SK-N-SH treated with all-trans-retinoic acid at 6 μM for 48 hours (cell line): ENCODE measurements at regions not wholly inside any gene's neighbourhood (a gene's known extent, or its start where the extent isn't known, plus 50 kb on each side); places are given as distances from the start of the nearest gene placed in this dataset.

ENCODE experiments used
- ATAC-seq: fragments of 200-7000 bp; cut with Tn5 transposase; 3 replicates; pipeline ENCODE4 v1.9.1; 2020; ENCODE audit warnings: mild to moderate bottlenecking, moderate library complexity
- ARNTL ChIP-seq: fragments of 450-650 bp; formaldehyde crosslinking; IDR thresholded peaks from 2 replicates; pipeline ENCODE4 v1.5.0; 2020; ENCODE audit warnings: low read depth, mild to moderate bottlenecking, moderate library complexity, borderline replicate concordance
- BACH2 ChIP-seq: fragments of 250-450 bp; sonication (Bioruptor Pico); IDR thresholded peaks from 2 replicates; pipeline ENCODE4 v1.9.0; 2021; ENCODE audit warnings: mild to moderate bottlenecking, borderline replicate concordance
- CSDC2 ChIP-seq: fragments of 250-450 bp; sonication (Bioruptor Pico); IDR thresholded peaks from 2 replicates; pipeline ENCODE4 v1.5.0; 2020; ENCODE audit warnings: mild to moderate bottlenecking, moderate library complexity
- ESRRG ChIP-seq: fragments of 250-450 bp; sonication (Bioruptor Pico); IDR thresholded peaks from 2 replicates; pipeline ENCODE4 v1.6.1; 2021; ENCODE audit warnings: mild to moderate bottlenecking
- ISL1 ChIP-seq: fragments of 250-450 bp; sonication (Bioruptor Pico); IDR thresholded peaks from 2 replicates; pipeline ENCODE4 v2.1.2; 2022; ENCODE audit warnings: mild to moderate bottlenecking, moderate library complexity
- OSR1 ChIP-seq: fragments of 250-450 bp; sonication (Bioruptor Pico); IDR thresholded peaks from 2 replicates; pipeline ENCODE4 v1.8.0; 2022; ENCODE audit warnings: moderate library complexity, mild to moderate bottlenecking, inconsistent platforms
- PPARA ChIP-seq: fragments of 250-450 bp; sonication (Bioruptor Pico); IDR thresholded peaks from 2 replicates; pipeline ENCODE4 v1.5.0; 2020; ENCODE audit warnings: mild to moderate bottlenecking, borderline replicate concordance
- RARB ChIP-seq: fragments of 250-450 bp; sonication (Bioruptor Pico); IDR thresholded peaks from 2 replicates; pipeline ENCODE4 v1.8.0; 2021; ENCODE audit warnings: mild to moderate bottlenecking, moderate library complexity
- SNAI2 ChIP-seq: fragments of 250-450 bp; sonication (Bioruptor Pico); IDR thresholded peaks from 2 replicates; pipeline ENCODE4 v1.5.0; 2020; ENCODE audit warnings: mild to moderate bottlenecking, moderate library complexity
- TCF4 ChIP-seq: fragments of 250-450 bp; sonication (Bioruptor Pico); IDR thresholded peaks from 2 replicates; pipeline ENCODE4 v1.8.0; 2021; ENCODE audit warnings: mild to moderate bottlenecking, moderate library complexity, borderline replicate concordance
- TOX ChIP-seq: fragments of 250-450 bp; sonication (Bioruptor Pico); IDR thresholded peaks from 2 replicates; pipeline ENCODE4 v1.8.0; 2021; ENCODE audit warnings: mild to moderate bottlenecking, moderate library complexity, borderline replicate concordance
- ZC3H10 ChIP-seq: fragments of 250-450 bp; sonication (Bioruptor Pico); IDR thresholded peaks from 2 replicates; pipeline ENCODE4 v1.5.1; 2021; ENCODE audit warnings: mild to moderate bottlenecking, moderate library complexity
- ZFP3 ChIP-seq: fragments of 250-450 bp; sonication (Bioruptor Pico); IDR thresholded peaks from 2 replicates; pipeline ENCODE4 v1.5.0; 2020; ENCODE audit warnings: mild to moderate bottlenecking, moderate library complexity
- ZNF565 ChIP-seq: fragments of 450-650 bp; formaldehyde crosslinking; conservative IDR thresholded peaks from 2 replicates; pipeline ENCODE4 v1.5.0; 2020; ENCODE audit warnings: low read depth, mild to moderate bottlenecking, moderate library complexity
- ZNF70 ChIP-seq: fragments of 450-650 bp; formaldehyde crosslinking; IDR thresholded peaks from 2 replicates; pipeline ENCODE4 v1.5.0; 2020; ENCODE audit warnings: mild to moderate bottlenecking, moderate library complexity
- ZNF8 ChIP-seq: fragments of 450-650 bp; formaldehyde crosslinking; IDR thresholded peaks from 2 replicates; pipeline ENCODE4 v1.5.0; 2020; ENCODE audit warnings: mild to moderate bottlenecking, moderate library complexity
- TF ChIP-seq, protein P1 (sequence below): fragments of 250-450 bp; sonication (Bioruptor Pico); IDR thresholded peaks from 2 replicates; pipeline ENCODE4 v1.5.0; 2020; ENCODE audit warnings: mild to moderate bottlenecking, moderate library complexity
- TF ChIP-seq, protein P2 (sequence below): fragments of 250-450 bp; sonication (Bioruptor Pico); IDR thresholded peaks from 2 replicates; pipeline ENCODE4 v1.8.0; 2021; ENCODE audit warnings: low read depth, mild to moderate bottlenecking, moderate library complexity, borderline replicate concordance
- TF ChIP-seq, protein P3 (sequence below): fragments of 250-450 bp; sonication (Bioruptor Pico); IDR thresholded peaks from 2 replicates; pipeline ENCODE4 v1.5.1; 2021; ENCODE audit warnings: mild to moderate bottlenecking, moderate library complexity
- TF ChIP-seq, protein P4 (sequence below): fragments of 250-450 bp; sonication (Bioruptor Pico); IDR thresholded peaks from 2 replicates; pipeline ENCODE4 v1.8.0; 2020; ENCODE audit warnings: mild to moderate bottlenecking, moderate library complexity, borderline replicate concordance
- TF ChIP-seq, protein P5 (sequence below): fragments of 250-450 bp; sonication (Bioruptor Pico); IDR thresholded peaks from 2 replicates; pipeline ENCODE4 v1.5.1; 2020; ENCODE audit warnings: low read depth, mild to moderate bottlenecking, moderate library complexity

DNA sequence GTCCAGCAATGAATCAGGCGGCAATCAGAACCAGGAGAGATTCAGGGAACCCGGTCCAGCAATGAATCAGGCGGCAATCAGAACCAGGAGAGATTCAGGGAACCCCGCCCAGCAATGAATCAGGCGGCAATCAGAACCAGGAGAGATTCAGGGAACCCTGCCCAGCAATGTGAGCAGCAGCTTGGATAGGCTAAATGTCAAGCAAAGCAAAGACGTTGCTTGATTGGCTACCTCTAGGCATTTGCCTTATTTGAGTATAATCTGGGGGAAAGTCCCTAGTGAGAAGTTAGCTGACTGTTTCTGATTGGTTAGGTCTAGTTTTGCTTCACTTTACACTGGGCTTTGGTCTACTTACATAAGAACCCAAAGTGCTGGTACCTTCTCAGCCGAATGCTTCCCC is 1212.2 kb upstream of the TENM3 start:
- ATAC-seq: no peak
- TF ChIP-seq, protein P1, sequence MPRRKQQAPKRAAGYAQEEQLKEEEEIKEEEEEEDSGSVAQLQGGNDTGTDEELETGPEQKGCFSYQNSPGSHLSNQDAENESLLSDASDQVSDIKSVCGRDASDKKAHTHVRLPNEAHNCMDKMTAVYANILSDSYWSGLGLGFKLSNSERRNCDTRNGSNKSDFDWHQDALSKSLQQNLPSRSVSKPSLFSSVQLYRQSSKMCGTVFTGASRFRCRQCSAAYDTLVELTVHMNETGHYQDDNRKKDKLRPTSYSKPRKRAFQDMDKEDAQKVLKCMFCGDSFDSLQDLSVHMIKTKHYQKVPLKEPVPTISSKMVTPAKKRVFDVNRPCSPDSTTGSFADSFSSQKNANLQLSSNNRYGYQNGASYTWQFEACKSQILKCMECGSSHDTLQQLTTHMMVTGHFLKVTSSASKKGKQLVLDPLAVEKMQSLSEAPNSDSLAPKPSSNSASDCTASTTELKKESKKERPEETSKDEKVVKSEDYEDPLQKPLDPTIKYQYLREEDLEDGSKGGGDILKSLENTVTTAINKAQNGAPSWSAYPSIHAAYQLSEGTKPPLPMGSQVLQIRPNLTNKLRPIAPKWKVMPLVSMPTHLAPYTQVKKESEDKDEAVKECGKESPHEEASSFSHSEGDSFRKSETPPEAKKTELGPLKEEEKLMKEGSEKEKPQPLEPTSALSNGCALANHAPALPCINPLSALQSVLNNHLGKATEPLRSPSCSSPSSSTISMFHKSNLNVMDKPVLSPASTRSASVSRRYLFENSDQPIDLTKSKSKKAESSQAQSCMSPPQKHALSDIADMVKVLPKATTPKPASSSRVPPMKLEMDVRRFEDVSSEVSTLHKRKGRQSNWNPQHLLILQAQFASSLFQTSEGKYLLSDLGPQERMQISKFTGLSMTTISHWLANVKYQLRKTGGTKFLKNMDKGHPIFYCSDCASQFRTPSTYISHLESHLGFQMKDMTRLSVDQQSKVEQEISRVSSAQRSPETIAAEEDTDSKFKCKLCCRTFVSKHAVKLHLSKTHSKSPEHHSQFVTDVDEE (CRISPR knock-in tag): no peak
- TF ChIP-seq TCF4 (CRISPR knock-in tag) (no peak), ZNF565 (no peak), ARNTL (CRISPR knock-in tag) (no peak), BACH2 (CRISPR knock-in tag) (no peak), SNAI2 (CRISPR knock-in tag) (no peak), TOX (CRISPR knock-in tag) (no peak), ZNF70 (no peak), ESRRG (CRISPR knock-in tag) (no peak), PPARA (CRISPR knock-in tag) (no peak), ISL1 (CRISPR knock-in tag) (no peak)
- TF ChIP-seq, protein P2, sequence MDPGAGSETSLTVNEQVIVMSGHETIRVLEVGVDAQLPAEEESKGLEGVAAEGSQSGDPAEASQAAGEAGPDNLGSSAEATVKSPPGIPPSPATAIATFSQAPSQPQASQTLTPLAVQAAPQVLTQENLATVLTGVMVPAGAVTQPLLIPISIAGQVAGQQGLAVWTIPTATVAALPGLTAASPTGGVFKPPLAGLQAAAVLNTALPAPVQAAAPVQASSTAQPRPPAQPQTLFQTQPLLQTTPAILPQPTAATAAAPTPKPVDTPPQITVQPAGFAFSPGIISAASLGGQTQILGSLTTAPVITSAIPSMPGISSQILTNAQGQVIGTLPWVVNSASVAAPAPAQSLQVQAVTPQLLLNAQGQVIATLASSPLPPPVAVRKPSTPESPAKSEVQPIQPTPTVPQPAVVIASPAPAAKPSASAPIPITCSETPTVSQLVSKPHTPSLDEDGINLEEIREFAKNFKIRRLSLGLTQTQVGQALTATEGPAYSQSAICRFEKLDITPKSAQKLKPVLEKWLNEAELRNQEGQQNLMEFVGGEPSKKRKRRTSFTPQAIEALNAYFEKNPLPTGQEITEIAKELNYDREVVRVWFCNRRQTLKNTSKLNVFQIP (CRISPR knock-in tag): no peak
- TF ChIP-seq, protein P3, sequence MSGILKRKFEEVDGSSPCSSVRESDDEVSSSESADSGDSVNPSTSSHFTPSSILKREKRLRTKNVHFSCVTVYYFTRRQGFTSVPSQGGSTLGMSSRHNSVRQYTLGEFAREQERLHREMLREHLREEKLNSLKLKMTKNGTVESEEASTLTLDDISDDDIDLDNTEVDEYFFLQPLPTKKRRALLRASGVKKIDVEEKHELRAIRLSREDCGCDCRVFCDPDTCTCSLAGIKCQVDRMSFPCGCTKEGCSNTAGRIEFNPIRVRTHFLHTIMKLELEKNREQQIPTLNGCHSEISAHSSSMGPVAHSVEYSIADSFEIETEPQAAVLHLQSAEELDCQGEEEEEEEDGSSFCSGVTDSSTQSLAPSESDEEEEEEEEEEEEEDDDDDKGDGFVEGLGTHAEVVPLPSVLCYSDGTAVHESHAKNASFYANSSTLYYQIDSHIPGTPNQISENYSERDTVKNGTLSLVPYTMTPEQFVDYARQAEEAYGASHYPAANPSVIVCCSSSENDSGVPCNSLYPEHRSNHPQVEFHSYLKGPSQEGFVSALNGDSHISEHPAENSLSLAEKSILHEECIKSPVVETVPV (CRISPR knock-in tag): no peak
- TF ChIP-seq, protein P4, sequence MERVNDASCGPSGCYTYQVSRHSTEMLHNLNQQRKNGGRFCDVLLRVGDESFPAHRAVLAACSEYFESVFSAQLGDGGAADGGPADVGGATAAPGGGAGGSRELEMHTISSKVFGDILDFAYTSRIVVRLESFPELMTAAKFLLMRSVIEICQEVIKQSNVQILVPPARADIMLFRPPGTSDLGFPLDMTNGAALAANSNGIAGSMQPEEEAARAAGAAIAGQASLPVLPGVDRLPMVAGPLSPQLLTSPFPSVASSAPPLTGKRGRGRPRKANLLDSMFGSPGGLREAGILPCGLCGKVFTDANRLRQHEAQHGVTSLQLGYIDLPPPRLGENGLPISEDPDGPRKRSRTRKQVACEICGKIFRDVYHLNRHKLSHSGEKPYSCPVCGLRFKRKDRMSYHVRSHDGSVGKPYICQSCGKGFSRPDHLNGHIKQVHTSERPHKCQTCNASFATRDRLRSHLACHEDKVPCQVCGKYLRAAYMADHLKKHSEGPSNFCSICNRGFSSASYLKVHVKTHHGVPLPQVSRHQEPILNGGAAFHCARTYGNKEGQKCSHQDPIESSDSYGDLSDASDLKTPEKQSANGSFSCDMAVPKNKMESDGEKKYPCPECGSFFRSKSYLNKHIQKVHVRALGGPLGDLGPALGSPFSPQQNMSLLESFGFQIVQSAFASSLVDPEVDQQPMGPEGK (CRISPR knock-in tag): no peak

DNA sequence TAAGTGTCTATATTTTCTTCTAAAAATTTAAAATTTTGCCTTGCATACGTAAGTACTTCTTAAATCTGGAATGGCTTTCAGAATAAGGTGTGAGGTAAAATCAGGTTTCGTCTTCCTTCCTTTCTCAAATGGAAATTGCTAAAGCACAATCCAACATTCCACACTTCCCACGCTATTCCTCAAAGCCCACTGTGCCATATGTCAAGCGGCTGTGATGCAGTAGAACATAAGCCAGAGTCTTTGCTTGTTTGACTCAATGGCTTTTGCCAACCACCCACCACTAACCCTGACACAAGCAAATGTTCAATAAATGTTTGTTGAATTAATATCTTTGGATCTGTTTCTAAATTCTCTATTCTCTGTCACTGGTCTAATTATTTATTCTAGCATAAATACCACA is 1199.7 kb upstream of the TENM3 start:
- TF ChIP-seq, protein P1 (CRISPR knock-in tag): no peak
- TF ChIP-seq SNAI2 (CRISPR knock-in tag) (no peak), CSDC2 (CRISPR knock-in tag) (no peak), ZNF70 (no peak), TOX (CRISPR knock-in tag) (no peak), PPARA (CRISPR knock-in tag) (no peak), OSR1 (CRISPR knock-in tag) (no peak), ESRRG (CRISPR knock-in tag) (no peak), ARNTL (CRISPR knock-in tag) (no peak), ZFP3 (CRISPR knock-in tag) (no peak), ZNF565 (no peak), ZC3H10 (CRISPR knock-in tag) (no peak), RARB (no peak), BACH2 (CRISPR knock-in tag) (no peak), ZNF8 (CRISPR knock-in tag) (no peak), TCF4 (CRISPR knock-in tag) (no peak)
- TF ChIP-seq, protein P2 (CRISPR knock-in tag): no peak
- TF ChIP-seq, protein P3 (CRISPR knock-in tag): no peak
- TF ChIP-seq, protein P5, sequence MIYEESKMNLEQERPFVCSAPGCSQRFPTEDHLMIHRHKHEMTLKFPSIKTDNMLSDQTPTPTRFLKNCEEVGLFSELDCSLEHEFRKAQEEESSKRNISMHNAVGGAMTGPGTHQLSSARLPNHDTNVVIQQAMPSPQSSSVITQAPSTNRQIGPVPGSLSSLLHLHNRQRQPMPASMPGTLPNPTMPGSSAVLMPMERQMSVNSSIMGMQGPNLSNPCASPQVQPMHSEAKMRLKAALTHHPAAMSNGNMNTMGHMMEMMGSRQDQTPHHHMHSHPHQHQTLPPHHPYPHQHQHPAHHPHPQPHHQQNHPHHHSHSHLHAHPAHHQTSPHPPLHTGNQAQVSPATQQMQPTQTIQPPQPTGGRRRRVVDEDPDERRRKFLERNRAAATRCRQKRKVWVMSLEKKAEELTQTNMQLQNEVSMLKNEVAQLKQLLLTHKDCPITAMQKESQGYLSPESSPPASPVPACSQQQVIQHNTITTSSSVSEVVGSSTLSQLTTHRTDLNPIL: no peak
- ATAC-seq: no peak
